ENCODE measurements at regions not wholly inside any gene's neighbourhood (a gene's known extent, or its start where the extent isn't known, plus 50 kb on each side); places are given as distances from the start of the nearest gene placed in this dataset.
A peak's percentile ranks its signal among the peaks of the same experiment; 100 is the strongest.
"Not testable (repeated sequence)": the region's sequence is repeated elsewhere in the genome, so short reads cannot be mapped to it uniquely, and the experiment has no call there.

DNA sequence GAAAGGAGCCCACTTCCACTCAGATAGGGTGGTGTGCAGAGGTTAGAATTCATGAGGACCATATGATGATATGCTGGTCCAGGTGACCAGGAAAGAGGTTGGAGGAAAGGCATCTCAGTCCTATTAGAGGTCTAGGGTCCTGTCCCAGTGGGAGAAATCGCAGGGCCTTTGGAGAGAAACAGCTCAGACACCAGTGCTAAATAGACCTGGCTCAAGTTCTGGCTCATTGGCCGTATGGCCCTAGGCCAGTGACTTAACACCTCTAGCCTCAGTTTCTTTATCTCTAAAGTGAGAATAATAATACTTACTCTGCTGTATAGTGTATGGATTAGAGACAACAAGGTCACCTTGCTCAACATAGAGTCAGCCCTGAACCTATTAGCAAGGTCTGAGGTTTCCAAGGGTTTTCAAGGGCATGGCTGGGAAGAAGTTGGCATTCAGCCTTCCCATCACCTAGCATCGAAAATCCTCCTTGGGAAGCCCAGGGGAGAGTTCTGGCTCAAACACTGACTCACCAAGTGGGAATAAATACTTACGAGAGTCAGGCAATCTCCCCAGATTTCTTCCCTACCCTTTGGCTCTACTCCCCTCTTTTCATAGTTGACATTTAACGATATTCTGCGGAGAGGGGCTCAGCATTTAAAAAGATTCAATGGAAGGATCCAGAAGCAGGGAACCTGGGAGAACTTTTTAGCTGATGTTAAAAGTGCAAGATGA, 473.1 kb upstream of the PODXL start:
- DNase-seq = no peak

DNA sequence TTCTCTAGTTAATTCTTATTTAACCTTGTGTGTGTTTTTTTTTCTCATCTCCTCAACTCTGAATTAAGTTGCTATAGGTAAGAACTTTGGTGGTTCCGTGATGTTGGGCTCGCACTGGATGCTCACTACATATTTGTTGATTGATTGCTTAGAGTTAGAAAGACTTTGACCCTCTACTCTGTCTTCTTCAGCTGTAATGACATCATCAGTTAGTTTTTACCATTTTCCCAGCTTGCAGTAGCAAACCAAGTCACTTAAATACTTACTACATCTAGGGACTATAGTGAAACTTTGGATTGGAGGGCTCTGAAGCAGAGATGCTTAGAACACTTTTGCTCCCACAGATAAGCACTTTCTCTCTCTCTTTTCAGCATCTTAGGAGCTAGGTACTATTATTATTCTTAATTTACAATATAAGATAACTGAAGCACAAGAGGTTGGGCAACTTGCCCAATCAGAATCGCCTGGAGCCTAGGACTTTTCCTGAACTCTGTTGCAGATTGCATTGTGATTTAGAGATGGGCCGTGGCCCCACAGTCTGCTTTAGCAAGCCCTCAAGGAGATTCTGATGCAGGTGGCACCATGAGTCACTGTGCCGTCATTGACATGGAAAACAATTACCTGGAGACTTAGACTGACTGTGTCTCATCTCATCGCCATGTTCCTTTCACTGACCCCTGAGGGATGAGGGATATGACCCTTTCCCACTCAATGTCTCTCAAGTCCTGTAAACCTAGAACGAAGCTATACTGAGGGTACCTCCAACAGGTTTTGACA, 471.9 kb upstream of the PODXL start:
- DNase-seq = no peak

DNA sequence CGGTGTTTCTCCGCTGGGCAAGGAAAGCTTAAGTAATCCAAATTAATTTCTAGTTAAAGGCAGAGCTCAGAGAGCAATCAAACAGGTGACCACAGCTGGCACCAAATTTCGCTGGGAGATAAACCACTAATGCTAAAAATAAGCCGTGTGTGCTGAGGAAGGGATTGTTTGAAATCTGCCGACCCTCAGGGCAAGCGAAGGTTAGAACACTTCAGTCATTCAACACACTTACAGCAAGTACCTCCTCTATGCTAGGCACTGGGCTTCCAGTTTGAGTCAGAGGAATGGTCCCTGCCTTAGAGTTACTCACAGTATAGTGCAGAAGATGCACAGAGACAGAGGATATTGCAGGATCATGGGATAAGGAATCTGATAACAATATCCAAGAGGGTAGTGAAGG, 467.9 kb upstream of the PODXL start:
- DNase-seq = no peak

DNA sequence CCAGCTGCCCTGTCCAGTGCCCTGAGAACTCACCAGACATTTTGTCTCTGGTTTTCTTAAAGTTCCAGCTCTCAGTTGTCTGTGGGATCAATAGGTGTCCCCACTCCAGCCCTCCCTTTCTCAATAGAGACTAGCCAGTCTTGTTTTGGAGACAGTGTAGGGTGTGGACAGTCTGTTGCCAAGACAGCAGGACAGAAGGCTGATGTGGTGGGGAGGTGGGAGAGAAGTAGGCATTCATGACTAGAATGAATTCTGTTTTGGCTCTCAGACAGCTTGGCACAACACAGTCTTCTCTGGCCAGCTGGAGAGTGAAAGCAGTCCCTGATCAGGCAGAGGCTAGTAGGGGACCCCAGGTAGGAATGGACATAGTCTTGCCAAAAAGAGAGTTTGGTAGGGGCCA, 467.0 kb upstream of the PODXL start:
- no peak for DNase-seq

DNA sequence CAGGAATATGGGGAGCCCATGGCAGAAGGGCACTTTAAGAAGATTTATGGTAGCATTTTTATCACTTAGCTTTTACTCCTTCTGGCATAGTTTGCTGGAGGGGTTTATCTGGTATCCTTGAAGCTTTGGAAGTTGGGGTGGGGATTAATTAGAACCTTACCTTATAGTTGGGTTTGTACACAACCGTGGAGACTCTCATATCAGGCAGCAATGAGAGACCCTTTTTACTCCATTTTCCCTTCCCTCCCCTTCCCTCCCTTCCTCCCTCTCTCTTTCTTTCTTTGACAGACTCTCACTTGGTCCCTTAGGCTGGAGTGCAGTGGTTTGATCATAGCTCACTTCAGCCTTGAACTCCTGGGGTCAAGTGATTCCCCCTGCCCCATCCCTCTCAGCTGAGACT, 465.8 kb upstream of the PODXL start:
- no peak for DNase-seq

DNA sequence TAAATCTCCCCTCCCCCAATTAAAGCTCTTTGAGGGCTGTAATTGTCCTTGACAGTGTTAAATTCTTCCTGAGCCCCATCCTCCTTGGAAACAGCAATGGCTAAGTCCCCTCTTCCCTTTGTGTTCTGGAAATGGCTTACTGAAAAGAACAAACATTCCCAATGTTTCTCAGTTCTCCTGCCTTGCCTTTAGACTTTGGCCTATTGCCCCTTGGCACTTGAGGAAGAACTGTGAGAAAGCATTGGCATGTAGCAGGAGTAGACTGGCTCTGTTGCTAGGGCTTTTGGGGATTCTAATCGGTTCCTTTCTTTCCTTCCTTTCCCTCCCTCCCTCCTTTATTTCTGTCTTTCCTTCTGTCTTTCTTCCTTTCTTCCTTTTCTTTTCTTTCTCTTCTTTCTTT, 463.3 kb upstream of the PODXL start:
- no peak for DNase-seq

DNA sequence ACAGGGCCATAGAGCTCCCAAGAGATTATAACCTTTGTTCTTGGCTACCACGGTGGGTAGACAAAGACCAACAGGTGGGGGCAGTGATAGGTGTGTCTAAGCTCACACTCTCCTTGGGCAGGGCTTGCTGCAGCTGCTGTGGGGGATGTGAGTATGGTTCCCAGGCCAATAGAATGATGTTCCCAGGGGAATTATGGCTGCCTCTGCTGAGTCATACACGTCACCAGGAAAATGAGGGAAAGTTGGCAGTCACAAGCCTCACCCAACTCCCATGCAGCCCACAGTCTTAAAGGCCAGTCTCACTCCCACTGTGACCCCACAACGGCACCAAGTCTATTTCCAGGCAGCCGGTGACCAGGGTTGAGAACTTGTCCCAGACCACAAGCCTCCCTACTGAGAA, 453.4 kb upstream of the PODXL start:
- DNase-seq = no peak

DNA sequence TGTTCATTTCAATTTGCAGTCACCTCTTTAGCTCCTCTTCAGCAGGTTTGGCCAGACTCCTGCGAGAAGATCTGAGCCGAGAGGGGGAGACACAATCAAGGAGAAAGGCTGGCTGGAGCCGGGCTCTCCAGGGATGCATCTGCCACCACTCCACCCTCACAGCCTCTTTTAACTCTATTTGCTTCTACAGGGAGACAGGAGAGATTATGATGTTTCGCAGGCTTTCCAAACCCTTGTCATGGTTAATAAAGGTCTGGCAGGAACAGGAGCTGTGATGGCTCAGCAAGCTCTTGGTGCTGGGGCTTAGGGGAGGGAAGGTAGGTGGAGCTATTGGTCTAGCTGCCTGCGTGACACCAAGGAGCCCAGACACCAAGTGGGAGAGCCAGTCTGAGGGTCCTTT, 448.1 kb upstream of the PODXL start:
- no peak for DNase-seq

DNA sequence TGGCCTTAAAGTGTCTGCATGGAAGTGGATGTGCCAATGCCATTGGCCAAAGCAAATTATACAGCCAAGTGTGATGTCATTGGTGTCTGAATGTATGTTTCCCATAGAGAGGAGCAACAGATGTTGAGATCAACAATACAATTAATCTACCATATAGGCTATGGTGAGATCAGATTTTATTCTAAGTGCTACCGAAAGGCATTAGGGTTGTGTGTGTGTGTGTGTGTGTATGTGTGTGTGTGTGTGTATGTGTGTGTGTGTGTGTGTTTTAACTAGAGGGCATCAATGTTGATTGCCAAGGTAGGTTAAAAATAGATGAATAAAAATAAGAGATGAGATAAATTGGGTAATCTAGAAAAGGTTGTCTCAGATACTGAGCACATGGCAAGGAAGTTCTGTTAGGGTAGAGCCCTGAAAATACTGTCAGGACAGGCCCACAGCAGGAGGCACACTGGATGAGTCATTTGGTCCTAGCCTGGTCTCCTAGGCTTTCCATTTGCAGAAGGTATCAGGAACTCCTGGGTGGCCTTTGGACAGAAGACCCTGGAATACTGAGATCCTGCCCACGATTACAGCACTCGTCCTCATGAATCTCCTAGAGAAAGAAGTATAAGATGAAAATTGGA, 446.0 kb upstream of the PODXL start:
- no peak for DNase-seq

DNA sequence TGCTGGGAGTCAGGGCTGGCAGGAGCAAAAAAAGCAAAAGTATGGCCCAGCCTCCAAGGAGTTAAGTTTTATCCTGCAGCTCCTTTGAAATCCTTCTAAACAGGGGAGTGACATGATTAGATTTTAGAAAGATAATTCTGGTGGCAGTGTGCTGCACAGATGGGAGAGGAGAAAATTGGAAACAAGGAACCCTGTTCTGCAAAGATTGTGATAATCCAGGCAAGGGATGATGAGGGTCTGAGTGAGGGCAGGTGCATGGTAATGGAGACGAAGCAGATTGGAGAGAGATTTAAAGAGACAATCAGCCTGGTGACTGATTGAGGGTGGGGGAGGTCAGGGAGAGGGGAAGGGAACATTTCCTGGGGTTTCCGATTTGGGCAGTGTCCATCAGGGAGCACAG, 444.7 kb upstream of the PODXL start:
- DNase-seq = no peak

DNA sequence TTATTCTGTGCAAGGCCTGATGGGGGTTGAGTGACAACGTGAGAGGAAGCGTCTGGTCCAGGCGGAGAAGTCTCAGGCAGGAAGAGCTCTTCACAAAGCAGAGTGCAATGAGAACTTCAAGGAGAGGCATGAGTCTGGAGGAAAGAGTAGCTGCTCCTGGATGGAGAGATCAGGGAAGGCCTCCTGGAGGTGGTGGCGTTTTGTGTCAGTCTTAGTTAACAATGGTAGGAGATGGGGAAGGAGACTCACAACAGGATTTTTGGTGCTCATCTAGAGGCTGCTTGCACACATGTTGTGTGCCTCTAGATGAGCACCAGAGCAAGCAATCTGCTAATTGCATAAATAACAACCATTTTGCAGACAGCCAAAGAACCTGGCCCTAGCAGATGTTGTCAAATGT, 442.8 kb upstream of the PODXL start:
- no peak for DNase-seq

DNA sequence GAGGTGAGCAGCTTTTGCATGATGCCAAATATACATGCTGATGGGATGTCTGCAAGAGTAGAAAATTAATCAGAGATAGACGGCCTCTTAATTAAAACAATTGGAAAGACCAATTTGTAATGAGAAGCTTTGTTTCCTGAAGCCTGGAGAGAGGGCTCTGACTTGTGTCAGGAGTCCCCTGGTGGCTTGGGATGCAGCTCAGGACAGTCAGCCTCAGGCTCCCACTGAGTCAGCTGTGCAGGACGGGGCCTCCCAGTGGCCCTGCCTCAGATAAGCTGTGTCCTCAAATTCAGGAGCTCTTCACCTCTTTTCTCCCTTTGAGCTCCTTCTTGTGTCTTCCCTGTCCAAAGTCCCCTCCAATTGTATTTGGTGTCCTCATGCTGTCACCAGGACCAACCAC, 438.9 kb upstream of the PODXL start:
- no peak for DNase-seq

DNA sequence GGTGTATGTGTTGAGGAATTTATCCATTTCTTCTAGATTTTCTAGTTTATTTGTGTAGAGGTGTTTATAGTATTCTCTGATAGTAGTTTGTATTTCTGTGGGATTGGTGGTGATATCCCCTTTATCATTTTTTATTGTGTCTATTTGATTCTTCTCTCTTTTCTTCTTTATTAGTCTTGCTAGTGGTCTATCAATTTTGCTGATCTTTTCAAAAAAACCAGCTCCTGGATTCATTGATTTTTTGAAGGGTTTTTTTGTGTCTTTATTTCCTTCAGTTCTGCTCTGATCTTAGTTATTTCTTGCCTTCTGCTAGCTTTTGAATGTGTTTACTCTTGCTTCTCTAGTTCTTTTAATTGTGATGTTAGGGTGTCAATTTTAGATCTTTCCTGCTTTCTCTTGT, 424.6 kb upstream of the PODXL start:
- DNase-seq = not testable (repeated sequence)

DNA sequence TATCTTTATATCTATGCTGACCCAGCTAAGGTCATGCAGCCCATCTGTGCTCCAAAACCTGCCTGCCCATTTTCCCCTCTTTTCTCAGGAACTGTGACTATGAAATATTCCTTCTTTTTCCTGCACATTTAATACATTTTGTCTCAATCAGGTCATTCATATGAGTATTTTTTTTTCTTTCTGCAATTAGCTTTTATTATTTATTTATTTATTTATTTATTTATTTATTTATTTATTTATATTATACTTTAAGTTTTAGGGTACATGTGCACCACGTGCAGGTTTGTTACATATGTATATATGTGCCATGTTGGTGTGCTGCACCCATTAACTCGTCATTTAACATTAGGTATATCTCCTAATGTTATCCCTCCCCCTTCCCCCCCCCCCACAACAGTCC, 421.7 kb upstream of the PODXL start:
- not testable (repeated sequence) for DNase-seq

DNA sequence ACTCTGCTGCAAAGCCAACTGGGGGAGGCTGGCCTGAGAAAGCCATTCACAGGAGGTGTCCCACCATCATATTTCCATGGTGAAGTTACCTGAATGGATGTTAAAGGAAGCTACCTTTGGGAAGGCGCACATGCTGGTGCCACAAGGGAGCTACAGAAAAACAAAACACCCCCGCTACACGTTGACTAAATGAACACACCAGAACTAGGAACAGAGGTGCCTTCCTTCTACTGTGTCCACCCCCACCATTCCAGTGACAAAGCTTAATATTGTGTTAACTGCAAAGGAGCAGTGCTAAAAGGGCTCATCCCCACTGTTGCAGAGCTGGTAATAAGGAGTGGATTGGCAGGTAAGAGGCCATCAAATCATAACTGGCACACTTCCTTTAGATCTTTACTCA, 420.0 kb upstream of the PODXL start:
- no peak for DNase-seq

DNA sequence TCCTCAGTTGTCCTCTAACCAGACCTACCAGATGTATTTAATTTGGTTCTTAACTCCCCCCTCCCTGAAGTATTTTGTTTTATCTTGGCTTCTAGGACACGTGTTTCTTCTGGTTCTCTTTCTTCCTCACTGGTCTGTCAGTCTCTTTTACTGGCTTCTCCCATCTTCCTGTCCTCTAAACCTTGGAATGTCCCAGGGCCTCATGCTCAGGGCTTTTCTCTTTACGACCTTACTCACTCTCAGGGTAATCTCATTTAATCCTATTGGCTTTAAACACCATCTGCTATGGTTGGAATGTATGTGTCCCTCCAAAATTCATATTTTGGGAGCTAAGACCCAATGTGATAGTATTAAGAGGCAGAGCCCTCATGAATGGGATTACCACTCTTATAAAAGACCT, 418.2 kb upstream of the PODXL start:
- DNase-seq = no peak

DNA sequence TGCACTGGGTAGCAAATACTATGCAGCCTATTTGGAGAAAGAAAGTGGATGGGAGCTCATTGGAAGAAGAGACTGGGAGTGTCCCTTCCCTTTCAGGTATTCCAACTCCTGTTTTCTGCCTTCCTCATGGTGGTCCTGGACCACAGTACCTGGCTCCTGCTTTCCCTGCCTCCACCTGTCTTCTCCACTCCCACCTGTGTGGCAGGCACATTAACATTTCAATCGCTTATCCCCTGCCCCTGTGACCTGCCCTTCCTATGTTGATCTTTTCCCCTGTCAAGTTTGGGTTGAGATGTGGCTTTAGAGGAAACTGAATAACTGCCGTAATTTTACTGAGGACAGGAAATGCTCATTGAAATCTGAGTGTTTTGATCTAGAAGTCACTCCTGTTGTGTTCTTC, 415.8 kb upstream of the PODXL start:
- no peak for DNase-seq

DNA sequence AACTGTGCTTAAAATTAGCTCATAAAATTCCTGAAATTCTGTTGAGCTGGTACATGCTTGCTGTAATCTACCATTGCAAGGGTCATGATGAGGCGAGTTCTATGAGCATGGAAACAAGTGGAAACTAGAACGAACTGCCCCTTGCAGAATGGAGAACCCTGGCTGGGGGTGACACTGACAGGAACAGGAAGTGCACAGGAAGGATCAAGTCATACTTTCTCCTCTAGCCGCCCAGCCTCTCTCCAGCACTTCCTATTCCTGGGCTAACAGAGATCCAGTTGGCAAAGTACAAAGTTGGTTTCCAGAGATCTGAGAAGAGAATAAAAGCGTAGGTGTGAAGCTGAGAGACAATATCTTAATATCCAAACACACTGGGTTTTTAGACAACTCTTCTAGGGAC, 414.2 kb upstream of the PODXL start:
- peak; percentile 3 for DNase-seq

DNA sequence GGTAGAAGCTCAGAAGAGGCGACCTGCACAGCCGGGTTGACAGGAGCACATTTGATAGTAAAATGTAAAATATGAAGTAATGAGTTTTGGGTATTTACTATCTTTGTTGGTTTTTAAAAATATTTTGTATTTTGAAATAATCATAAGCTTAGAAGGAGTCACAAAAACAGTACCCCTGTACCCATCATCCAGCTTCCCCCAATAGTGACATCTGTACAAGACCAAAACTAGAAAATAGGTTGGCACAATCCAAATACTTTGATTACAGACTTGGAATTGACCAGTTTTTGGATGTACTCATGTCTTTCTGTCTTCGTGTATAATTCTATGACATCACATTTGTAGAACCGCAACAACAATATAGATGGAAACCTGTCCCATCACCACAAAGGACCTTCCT, 413.1 kb upstream of the PODXL start:
- no peak for DNase-seq

DNA sequence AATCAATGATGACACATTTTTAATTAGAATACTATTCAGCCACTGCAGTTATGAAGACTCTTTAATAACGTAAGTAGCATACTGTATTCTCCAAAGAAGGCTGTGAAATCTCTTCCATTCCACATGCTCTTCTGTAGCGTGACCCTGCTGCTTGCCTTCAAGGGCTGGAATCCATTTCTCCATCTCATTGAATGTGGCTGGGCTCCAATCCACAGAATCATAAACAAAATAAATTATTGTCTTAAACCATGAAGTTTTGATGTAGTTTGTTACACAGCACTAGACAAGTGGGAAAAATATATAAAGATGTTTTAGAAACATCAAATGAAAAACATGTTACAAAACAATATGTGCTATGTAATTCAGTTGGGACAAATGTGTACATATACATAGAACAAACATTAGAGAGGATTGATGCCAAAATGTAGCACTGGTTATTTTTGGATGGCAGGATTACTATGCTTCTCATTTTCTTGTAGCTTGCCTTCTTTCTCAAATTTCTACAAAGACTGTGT, 410.8 kb upstream of the PODXL start:
- no peak for DNase-seq

DNA sequence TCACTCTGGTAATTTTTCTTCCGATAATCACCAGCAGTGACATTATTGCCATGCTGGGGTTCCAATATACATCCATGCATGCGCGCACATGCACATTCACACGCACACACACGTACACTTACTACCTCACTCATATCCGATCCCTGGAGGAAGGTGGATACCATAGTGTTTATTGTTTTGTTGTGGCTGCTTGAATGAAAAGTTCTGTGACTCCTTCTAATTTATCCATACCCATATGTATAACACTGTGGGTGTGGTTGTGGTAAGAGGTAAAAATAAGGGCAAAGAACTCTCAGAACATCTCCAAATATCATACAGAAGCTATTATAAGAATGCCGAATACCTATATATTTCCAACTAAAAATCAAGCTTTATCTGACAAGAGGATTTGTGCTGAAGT, 407.8 kb upstream of the PODXL start:
- DNase-seq = no peak

DNA sequence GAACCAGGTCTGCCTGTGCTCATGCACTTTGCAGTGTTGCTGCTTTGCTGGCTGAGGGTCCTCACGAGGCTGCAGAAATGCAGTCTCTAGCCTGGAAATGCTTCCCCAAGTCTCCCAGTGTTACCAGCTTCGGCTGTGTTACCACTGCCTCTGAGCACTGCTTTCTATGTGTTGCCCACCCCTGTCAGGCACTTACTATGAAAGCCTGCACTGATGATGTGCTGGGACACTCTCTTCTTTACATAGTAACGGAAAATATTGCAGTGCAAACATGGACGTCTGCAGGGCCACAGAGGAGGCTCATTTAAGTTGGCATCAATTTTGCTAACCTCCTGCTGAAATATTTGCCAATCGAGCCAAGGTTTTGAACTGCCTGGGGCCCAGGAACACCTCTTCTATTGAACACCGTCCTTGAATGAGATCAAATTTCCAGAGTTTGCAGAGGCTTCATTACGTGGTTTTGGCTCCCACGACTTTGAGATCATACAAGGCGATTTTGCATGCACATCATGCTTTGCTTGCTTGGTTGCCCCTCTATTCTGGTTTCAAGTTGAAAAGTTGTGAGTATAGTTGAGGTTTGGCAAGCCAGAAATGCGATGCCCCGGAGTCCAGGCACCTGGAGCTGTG, 404.7 kb upstream of the PODXL start:
- no peak for DNase-seq

DNA sequence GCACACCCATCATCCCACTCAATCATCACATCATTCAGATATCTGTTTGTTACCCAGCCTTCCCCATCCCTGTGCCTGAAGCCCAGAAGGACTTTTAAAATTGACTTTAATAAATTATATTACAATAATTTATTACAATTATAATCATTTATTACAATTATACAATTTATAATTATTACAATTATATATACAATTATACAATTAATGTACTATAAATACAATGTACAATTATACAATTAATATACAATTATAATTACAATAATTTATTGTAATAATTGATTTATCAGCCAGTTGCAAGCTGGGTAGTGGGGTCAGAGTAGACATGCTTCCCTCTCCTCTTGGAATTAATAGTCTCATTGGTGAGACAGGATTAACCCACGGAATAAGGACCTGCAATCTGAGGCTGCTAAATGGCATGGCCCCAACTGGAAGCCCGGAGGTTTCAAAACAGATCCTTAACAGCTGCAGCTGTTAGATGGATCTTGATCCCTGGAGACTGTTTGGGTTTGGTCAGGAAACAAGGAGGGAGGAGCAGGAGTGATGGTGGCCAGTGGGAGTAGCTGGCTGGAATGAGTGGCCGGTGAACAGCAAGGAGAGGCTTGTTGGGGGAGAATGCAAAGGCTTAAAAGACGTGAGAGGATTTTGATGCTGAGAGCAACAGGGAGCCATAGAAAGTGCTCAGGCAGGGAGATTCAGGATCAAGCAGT, 402.8 kb upstream of the PODXL start:
- no peak for DNase-seq
